Erythroblast (primary cell): ENCODE measurements at regions not wholly inside any gene's neighbourhood (a gene's known extent, or its start where the extent isn't known, plus 50 kb on each side); places are given as distances from the start of the nearest gene placed in this dataset.

Source experiments
- DNase-seq, 2 experiments: peaks; one replicate each; lab custom pipeline; 2025; lab: John Stamatoyannopoulos, UW
- GATA1 ChIP-seq: IDR thresholded peaks from 2 replicates; pipeline ENCODE4 v1.6.1; 2011; ENCODE audit warnings: low read depth, mild to moderate bottlenecking, control low read depth, low read length, moderate library complexity
- POLR2A ChIP-seq: IDR thresholded peaks from 2 replicates; pipeline ENCODE4 v1.6.1; 2011; ENCODE audit warnings: mild to moderate bottlenecking, low read length

- TF ChIP-seq POLR2A (no peak), GATA1 (no peak)
- no peak for DNase-seq
These were observed 72.5 kb downstream of the MAGEF1 start for GRCh38 chr3:184639351-184639750.

- DNase-seq, result no peak
- TF ChIP-seq GATA1 (no peak), POLR2A (no peak)
These were observed 74.2 kb downstream of the MAGEF1 start for GRCh38 chr3:184637705-184638104.

GRCh38 chr3:184636741-184637316, 75.0 kb downstream of the MAGEF1 start:
- TF ChIP-seq GATA1 (no peak), POLR2A (no peak)

GRCh38 chr3:184635774-184636173, 74.2 kb downstream of the EPHB3 start:
- DNase-seq, result no peak
- TF ChIP-seq GATA1 (no peak), POLR2A (no peak)

More at GRCh38 chr3:184636741-184637316, 75.0 kb downstream of the MAGEF1 start:
- DNase-seq, result no peak

- no peak for DNase-seq
- no peak for TF ChIP-seq POLR2A
- no peak for TF ChIP-seq GATA1
These were observed 73.5 kb downstream of the EPHB3 start for GRCh38 chr3:184635126-184635525.

GRCh38 chr3:184633237-184633579, 71.6 kb downstream of the EPHB3 start:
- DNase-seq, result no peak
- no peak for TF ChIP-seq POLR2A
- TF ChIP-seq GATA1, result no peak

- TF ChIP-seq POLR2A, result no peak
- no peak for TF ChIP-seq GATA1
These were observed 71.1 kb downstream of the EPHB3 start for GRCh38 chr3:184632551-184633236.

More at GRCh38 chr3:184632551-184633236, 71.1 kb downstream of the EPHB3 start:
- no peak for DNase-seq
